Ectodermal cell (in vitro differentiated cells): ENCODE measurements at regions not wholly inside any gene's neighbourhood (a gene's known extent, or its start where the extent isn't known, plus 50 kb on each side); places are given as distances from the start of the nearest gene placed in this dataset.
A peak's percentile ranks its signal among the peaks of the same experiment; 100 is the strongest.
"Not testable (repeated sequence)": the region's sequence is repeated elsewhere in the genome, so short reads cannot be mapped to it uniquely, and the experiment has no call there.

ENCODE experiments used
- H3K27ac ChIP-seq: 2 replicates; pipeline ENCODE4 v1.7.0; 2013; ENCODE audit warnings: mild to moderate bottlenecking, low read depth, low read length; ENCODE audit not compliant: insufficient read depth, poor library complexity, severe bottlenecking
- H3K27me3 ChIP-seq: 2 replicates; pipeline ENCODE4 v1.7.0; 2013; ENCODE audit warnings: mild to moderate bottlenecking, low read length; ENCODE audit not compliant: insufficient read depth, control insufficient read depth, poor library complexity, severe bottlenecking
- H3K36me3 ChIP-seq: one replicate; pipeline ENCODE4 v1.7.0; 2013; ENCODE audit warnings: low read length; ENCODE audit not compliant: control insufficient read depth, insufficient read depth
- H3K4me1 ChIP-seq: one replicate; pipeline ENCODE4 v1.7.0; 2013; ENCODE audit warnings: low read length; ENCODE audit not compliant: control insufficient read depth, insufficient read depth
- H3K4me3 ChIP-seq: 2 replicates; pipeline ENCODE4 v1.7.0; 2013; ENCODE audit warnings: low read depth, low read length, control low read depth; ENCODE audit not compliant: insufficient read depth
- H3K9me3 ChIP-seq: 2 replicates; pipeline ENCODE4 v1.7.0; 2013; ENCODE audit warnings: mild to moderate bottlenecking, low read length, moderate library complexity; ENCODE audit not compliant: control insufficient read depth
- WGBS, 2 experiments: methylation state at CpG; one replicate each; pipeline ENCODE4 v1.1.7; 2013; ENCODE audit warnings: missing lambda C conversion rate in 2 of 2; 5-methylcytosine and 5-hydroxymethylcytosine counted together

- no peak overlapping the region for H3K4me3 ChIP-seq
- H3K9me3 ChIP-seq = no peaks in the 10 kb centered on the region
- no peak overlapping the region for H3K27ac ChIP-seq
- WGBS, 2 experiments = 100% methylated on average over 2 of the region's 2 CpGs
- no peaks in the 10 kb centered on the region for H3K27me3 ChIP-seq
- no peaks in the 10 kb centered on the region for H3K36me3 ChIP-seq
- H3K4me1 ChIP-seq = no peaks in the 10 kb centered on the region
Measured at GRCh38 chrX:39052751-39053150, 251.5 kb downstream of the MID1IP1 start.

- Histone ChIP-seq H3K9me3 (no peaks in the 10 kb centered on the region), H3K4me3 (no peak overlapping the region), H3K36me3 (no peaks in the 10 kb centered on the region), H3K27ac (no peak overlapping the region), H3K27me3 (no peaks in the 10 kb centered on the region), H3K4me1 (no peaks in the 10 kb centered on the region)
- 91 to 93% methylated on average over 3 of the region's 3 CpGs for WGBS, 2 experiments
Measured at GRCh38 chrX:39058724-39059123, 257.5 kb downstream of the MID1IP1 start.

GRCh38 chrX:39059866-39060265 is 258.6 kb downstream of the MID1IP1 start:
- H3K4me3 ChIP-seq = no peak overlapping the region
- H3K36me3 ChIP-seq = no peaks in the 10 kb centered on the region
- no peak overlapping the region for H3K27ac ChIP-seq
- no peaks in the 10 kb centered on the region for H3K4me1 ChIP-seq
- no peaks in the 10 kb centered on the region for H3K9me3 ChIP-seq
- H3K27me3 ChIP-seq = no peaks in the 10 kb centered on the region

- Histone ChIP-seq H3K27me3 (no peaks in the 10 kb centered on the region), H3K9me3 (no peaks in the 10 kb centered on the region), H3K27ac (no peak overlapping the region), H3K4me1 (no peaks in the 10 kb centered on the region), H3K4me3 (no peak overlapping the region), H3K36me3 (no peaks in the 10 kb centered on the region)
- 86 to 94% methylated on average over 3 to 4 of the region's 4 CpGs for WGBS, 2 experiments
Measured at GRCh38 chrX:39063037-39063436, 261.8 kb downstream of the MID1IP1 start.

- Histone ChIP-seq H3K4me3 (no peak overlapping the region), H3K36me3 (no peaks in the 10 kb centered on the region), H3K9me3 (no peaks in the 10 kb centered on the region), H3K27me3 (no peaks in the 10 kb centered on the region), H3K4me1 (no peaks in the 10 kb centered on the region), H3K27ac (no peak overlapping the region)
Measured at GRCh38 chrX:39063702-39064101, 262.4 kb downstream of the MID1IP1 start.

- Histone ChIP-seq H3K27ac (peak overlapping the region; percentile 41), H3K36me3 (no peaks in the 10 kb centered on the region), H3K9me3 (no peaks in the 10 kb centered on the region), H3K4me1 (no peaks in the 10 kb centered on the region), H3K4me3 (no peak overlapping the region), H3K27me3 (no peaks in the 10 kb centered on the region)
- 1% methylated on average over 19 to 21 of the region's 21 CpGs for WGBS, 2 experiments
Measured at GRCh38 chrX:39065051-39065871, 264.0 kb downstream of the MID1IP1 start.

GRCh38 chrX:39067866-39068265 is 266.6 kb downstream of the MID1IP1 start:
- Histone ChIP-seq H3K27ac (no peak overlapping the region), H3K4me1 (no peaks in the 10 kb centered on the region), H3K4me3 (no peak overlapping the region), H3K9me3 (no peaks in the 10 kb centered on the region), H3K36me3 (no peaks in the 10 kb centered on the region), H3K27me3 (no peaks in the 10 kb centered on the region)
- whole genome bisulfite sequencing, 2 experiments = 96 to 100% methylated on average over 5 of the region's 5 CpGs

- H3K27me3 ChIP-seq, H3K36me3 ChIP-seq, H3K4me1 ChIP-seq, H3K4me3 ChIP-seq, H3K9me3 ChIP-seq, H3K27ac ChIP-seq: not testable (repeated sequence)
- WGBS, 2 experiments = 78 to 89% methylated on average over 1 of the region's 1 CpG
Measured at GRCh38 chrX:39068634-39069033, 267.4 kb downstream of the MID1IP1 start.

- Histone ChIP-seq H3K27ac (no peak overlapping the region), H3K4me3 (no peak overlapping the region), H3K4me1 (no peaks in the 10 kb centered on the region), H3K36me3 (no peaks in the 10 kb centered on the region), H3K27me3 (no peaks in the 10 kb centered on the region), H3K9me3 (no peaks in the 10 kb centered on the region)
- 94% methylated on average over 26 to 28 of the region's 28 CpGs for WGBS, 2 experiments
Measured at GRCh38 chrX:39070009-39070408, 268.8 kb downstream of the MID1IP1 start.

- H3K4me1 ChIP-seq = no peaks in the 10 kb centered on the region
- no peak overlapping the region for H3K4me3 ChIP-seq
- no peaks in the 10 kb centered on the region for H3K36me3 ChIP-seq
- no peak overlapping the region for H3K27ac ChIP-seq
- H3K27me3 ChIP-seq = no peaks in the 10 kb centered on the region
- no peaks in the 10 kb centered on the region for H3K9me3 ChIP-seq
- WGBS, 2 experiments = 93 to 100% methylated on average over 2 of the region's 2 CpGs
Measured at GRCh38 chrX:39073131-39073530, 271.9 kb downstream of the MID1IP1 start.

GRCh38 chrX:39096599-39096998 is 295.3 kb downstream of the MID1IP1 start:
- H3K4me1 ChIP-seq = no peaks in the 10 kb centered on the region
- WGBS, 2 experiments = 76 to 88% methylated on average over 1 of the region's 1 CpG
- H3K36me3 ChIP-seq = no peaks in the 10 kb centered on the region
- no peaks in the 10 kb centered on the region for H3K27me3 ChIP-seq
- H3K27ac ChIP-seq = no peak overlapping the region
- H3K4me3 ChIP-seq = no peak overlapping the region
- H3K9me3 ChIP-seq = no peaks in the 10 kb centered on the region
